AG09309 (cell line): ENCODE measurements at regions not wholly inside any gene's neighbourhood (a gene's known extent, or its start where the extent isn't known, plus 50 kb on each side); places are given as distances from the start of the nearest gene placed in this dataset.

Experiments used
- DNase-seq: peaks from one replicate; pipeline ENCODE4 v3.0.0-alpha.2; 2010; ENCODE audit warnings: low read depth
- H3K4me3 ChIP-seq: 2 replicates; pipeline ENCODE4 v1.5.1; 2011; ENCODE audit warnings: mild to moderate bottlenecking, low read depth, low read length, moderate library complexity; ENCODE audit not compliant: control insufficient read depth
- CTCF ChIP-seq: IDR thresholded peaks from 2 replicates; pipeline ENCODE4 v1.5.1; 2011; ENCODE audit warnings: mild to moderate bottlenecking, low read depth, low read length, inconsistent platforms; ENCODE audit not compliant: insufficient read depth, control insufficient read depth; ENCODE audit errors: missing control alignments

GRCh38 chr2:7748717-7749415 lies 831.7 kb downstream of the RNF144A start:
- no peak overlapping the region for H3K4me3 ChIP-seq
- TF ChIP-seq CTCF, result no peak
- DNase-seq, result no peak

GRCh38 chr2:7749895-7750559 lies 832.8 kb downstream of the RNF144A start:
- no peak for TF ChIP-seq CTCF
- no peak overlapping the region for H3K4me3 ChIP-seq
- DNase-seq, result no peak

- H3K4me3 ChIP-seq, result no peak overlapping the region
- TF ChIP-seq CTCF, result no peak
- no peak for DNase-seq
Observed at GRCh38 chr2:7752291-7752690, 835.1 kb downstream of the RNF144A start.

- no peak for DNase-seq
- TF ChIP-seq CTCF, result no peak
- H3K4me3 ChIP-seq, result no peak overlapping the region
Observed at GRCh38 chr2:7753777-7754176, 836.6 kb downstream of the RNF144A start.

- no peak for TF ChIP-seq CTCF
- no peak overlapping the region for H3K4me3 ChIP-seq
- DNase-seq, result no peak
Observed at GRCh38 chr2:7755879-7756278, 838.7 kb downstream of the RNF144A start.

- no peak for TF ChIP-seq CTCF
- peak; percentile 42 for DNase-seq
Observed at GRCh38 chr2:7758073-7758759, 841.0 kb downstream of the RNF144A start.

More at GRCh38 chr2:7758073-7758759, 841.0 kb downstream of the RNF144A start:
- no peak overlapping the region for H3K4me3 ChIP-seq
